ENCODE measurements at regions not wholly inside any gene's neighbourhood (a gene's known extent, or its start where the extent isn't known, plus 50 kb on each side); places are given as distances from the start of the nearest gene placed in this dataset.

DNA sequence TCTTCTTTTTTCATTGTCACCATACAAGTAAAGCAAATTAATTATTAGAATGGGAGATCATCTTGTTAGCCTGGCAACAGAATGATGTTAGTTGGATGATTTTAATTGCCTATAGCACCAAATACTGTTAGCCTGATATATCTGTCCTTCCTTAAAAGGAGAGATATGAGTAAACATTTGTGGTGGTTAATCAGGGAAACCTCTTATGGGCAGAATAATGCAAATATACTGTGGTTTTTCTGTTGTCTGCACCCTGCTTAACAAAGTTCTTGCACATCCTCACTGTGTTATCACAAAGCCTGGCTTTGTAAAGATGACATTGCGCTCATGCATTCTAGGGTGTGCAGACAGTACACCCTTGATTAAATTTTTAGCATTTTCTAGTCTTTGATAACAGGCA is 254.9 kb upstream of the SMC2 start:
- no peak for TF ChIP-seq EZH2 (IDR thresholded peaks at IDR 0.05; ENCODE audit: borderline replicate concordance, low read length)
- TF ChIP-seq, protein P1, sequence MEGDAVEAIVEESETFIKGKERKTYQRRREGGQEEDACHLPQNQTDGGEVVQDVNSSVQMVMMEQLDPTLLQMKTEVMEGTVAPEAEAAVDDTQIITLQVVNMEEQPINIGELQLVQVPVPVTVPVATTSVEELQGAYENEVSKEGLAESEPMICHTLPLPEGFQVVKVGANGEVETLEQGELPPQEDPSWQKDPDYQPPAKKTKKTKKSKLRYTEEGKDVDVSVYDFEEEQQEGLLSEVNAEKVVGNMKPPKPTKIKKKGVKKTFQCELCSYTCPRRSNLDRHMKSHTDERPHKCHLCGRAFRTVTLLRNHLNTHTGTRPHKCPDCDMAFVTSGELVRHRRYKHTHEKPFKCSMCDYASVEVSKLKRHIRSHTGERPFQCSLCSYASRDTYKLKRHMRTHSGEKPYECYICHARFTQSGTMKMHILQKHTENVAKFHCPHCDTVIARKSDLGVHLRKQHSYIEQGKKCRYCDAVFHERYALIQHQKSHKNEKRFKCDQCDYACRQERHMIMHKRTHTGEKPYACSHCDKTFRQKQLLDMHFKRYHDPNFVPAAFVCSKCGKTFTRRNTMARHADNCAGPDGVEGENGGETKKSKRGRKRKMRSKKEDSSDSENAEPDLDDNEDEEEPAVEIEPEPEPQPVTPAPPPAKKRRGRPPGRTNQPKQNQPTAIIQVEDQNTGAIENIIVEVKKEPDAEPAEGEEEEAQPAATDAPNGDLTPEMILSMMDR (IDR thresholded peaks at IDR 0.05; ENCODE audit: low read length) = no peak
